HG02623 (cell line): ENCODE measurements at regions not wholly inside any gene's neighbourhood (a gene's known extent, or its start where the extent isn't known, plus 50 kb on each side); places are given as distances from the start of the nearest gene placed in this dataset.

Source experiments
- ATAC-seq: cut with Tn5 transposase; IDR thresholded peaks from one replicate; pipeline ENCODE4 v1.9.1; 2021; ENCODE audit warnings: moderate library complexity; ENCODE audit not compliant: unreplicated experiment

- no peak for ATAC-seq
Observed at GRCh38 chr6:4563156-4563555, 213.0 kb upstream of the CDYL start.

GRCh38 chr6:4561773-4562400, 214.3 kb upstream of the CDYL start:
- no peak for ATAC-seq

- ATAC-seq: no peak
Observed at GRCh38 chr6:4561078-4561435, 215.1 kb upstream of the CDYL start.

- ATAC-seq: no peak
Observed at GRCh38 chr6:4560221-4561077, 215.8 kb upstream of the CDYL start.

GRCh38 chr6:4559281-4559875, 216.8 kb upstream of the CDYL start:
- no peak for ATAC-seq

- no peak for ATAC-seq
Observed at GRCh38 chr6:4554645-4555044, 221.6 kb upstream of the CDYL start.

GRCh38 chr6:4553387-4553786, 222.8 kb upstream of the CDYL start:
- ATAC-seq: no peak

GRCh38 chr6:4550227-4550597, 226.0 kb upstream of the CDYL start:
- ATAC-seq: no peak

- ATAC-seq: no peak
Observed at GRCh38 chr6:4549556-4550226, 226.5 kb upstream of the CDYL start.

- ATAC-seq: no peak
Observed at GRCh38 chr6:4545893-4546292, 230.3 kb upstream of the CDYL start.

GRCh38 chr6:4543596-4543995, 232.6 kb upstream of the CDYL start:
- no peak for ATAC-seq

- no peak for ATAC-seq
Observed at GRCh38 chr6:4533576-4533975, 242.6 kb upstream of the CDYL start.

GRCh38 chr6:4531406-4531805, 244.8 kb upstream of the CDYL start:
- ATAC-seq: no peak

GRCh38 chr6:4522453-4522852, 253.8 kb upstream of the CDYL start:
- no peak for ATAC-seq

GRCh38 chr6:4521070-4521469, 255.1 kb upstream of the CDYL start:
- no peak for ATAC-seq

- ATAC-seq: no peak
Observed at GRCh38 chr6:4518506-4518905, 257.7 kb upstream of the CDYL start.

- ATAC-seq: no peak
Observed at GRCh38 chr6:4516206-4516605, 260.0 kb upstream of the CDYL start.

- ATAC-seq: no peak
Observed at GRCh38 chr6:4513561-4513960, 262.6 kb upstream of the CDYL start.

- no peak for ATAC-seq
Observed at GRCh38 chr6:4512051-4512471, 264.1 kb upstream of the CDYL start.

GRCh38 chr6:4511641-4512020, 264.6 kb upstream of the CDYL start:
- ATAC-seq: no peak

GRCh38 chr6:4510906-4511640, 265.1 kb upstream of the CDYL start:
- ATAC-seq: no peak
